ENCODE measurements at regions not wholly inside any gene's neighbourhood (a gene's known extent, or its start where the extent isn't known, plus 50 kb on each side); places are given as distances from the start of the nearest gene placed in this dataset.

DNA sequence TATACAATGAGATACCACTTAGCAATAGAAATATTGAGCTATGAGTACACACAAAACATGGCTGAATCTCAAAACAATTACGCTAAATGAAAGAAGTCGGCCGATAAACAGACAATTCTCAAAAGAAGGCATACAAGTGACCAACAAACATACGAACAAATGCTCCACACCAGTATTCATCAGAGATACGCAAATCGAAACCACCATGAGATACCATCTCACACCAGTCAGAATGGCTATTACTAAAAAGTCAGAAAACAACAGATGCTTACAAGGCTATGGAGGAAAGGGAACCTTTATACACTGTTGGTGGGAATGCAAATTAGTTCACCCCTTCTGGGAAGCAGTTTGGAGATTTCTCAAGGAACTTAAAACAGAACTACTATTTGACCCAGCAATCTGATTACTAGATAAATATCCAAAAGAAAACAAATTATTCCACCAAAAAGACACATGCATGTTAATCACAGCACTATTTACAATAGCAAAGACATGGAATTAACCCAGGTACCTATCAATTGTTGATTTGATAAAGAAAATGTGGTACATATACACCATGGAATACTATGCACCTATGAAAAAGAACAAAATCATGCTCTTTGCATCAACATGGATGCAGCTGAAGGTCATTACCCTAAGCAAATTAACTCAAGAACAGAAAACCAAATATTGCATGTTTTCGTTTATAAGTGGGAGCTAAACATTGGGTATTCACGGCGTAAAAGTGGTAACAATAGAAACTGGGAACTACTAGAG lies 90.9 kb upstream of the GRAMD1B start:
- TF ChIP-seq, protein P1, sequence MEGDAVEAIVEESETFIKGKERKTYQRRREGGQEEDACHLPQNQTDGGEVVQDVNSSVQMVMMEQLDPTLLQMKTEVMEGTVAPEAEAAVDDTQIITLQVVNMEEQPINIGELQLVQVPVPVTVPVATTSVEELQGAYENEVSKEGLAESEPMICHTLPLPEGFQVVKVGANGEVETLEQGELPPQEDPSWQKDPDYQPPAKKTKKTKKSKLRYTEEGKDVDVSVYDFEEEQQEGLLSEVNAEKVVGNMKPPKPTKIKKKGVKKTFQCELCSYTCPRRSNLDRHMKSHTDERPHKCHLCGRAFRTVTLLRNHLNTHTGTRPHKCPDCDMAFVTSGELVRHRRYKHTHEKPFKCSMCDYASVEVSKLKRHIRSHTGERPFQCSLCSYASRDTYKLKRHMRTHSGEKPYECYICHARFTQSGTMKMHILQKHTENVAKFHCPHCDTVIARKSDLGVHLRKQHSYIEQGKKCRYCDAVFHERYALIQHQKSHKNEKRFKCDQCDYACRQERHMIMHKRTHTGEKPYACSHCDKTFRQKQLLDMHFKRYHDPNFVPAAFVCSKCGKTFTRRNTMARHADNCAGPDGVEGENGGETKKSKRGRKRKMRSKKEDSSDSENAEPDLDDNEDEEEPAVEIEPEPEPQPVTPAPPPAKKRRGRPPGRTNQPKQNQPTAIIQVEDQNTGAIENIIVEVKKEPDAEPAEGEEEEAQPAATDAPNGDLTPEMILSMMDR (IDR thresholded peaks at IDR 0.05) = no peak

GRCh38 chr11:123338266-123338800 lies 91.7 kb upstream of the GRAMD1B start:
- TF ChIP-seq, protein P1 (IDR thresholded peaks at IDR 0.05) = no peak

DNA sequence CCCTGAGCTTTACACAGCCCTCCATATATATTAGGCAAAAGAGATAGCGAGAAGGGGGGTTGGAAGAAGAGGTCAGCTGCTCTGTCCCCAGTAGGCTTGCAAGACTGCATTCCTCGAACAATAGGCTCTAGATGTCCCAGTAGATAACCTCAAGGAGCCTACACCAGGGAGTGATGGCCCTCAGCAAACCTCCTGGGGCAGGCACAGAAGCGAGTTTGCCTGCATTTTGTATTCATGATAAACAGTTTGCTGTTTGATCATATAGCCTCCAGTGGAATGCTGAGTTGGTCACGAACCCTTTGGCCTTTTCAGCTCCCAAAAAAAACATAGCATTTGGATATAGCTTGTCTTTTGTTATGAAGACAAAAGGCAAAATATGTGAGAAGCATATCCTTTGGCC lies 95.1 kb upstream of the GRAMD1B start:
- TF ChIP-seq, protein P1 (IDR thresholded peaks at IDR 0.05) = no peak

- TF ChIP-seq, protein P1 (IDR thresholded peaks at IDR 0.05) = no peak
Observed at GRCh38 chr11:123330948-123331347, 99.1 kb upstream of the GRAMD1B start.

DNA sequence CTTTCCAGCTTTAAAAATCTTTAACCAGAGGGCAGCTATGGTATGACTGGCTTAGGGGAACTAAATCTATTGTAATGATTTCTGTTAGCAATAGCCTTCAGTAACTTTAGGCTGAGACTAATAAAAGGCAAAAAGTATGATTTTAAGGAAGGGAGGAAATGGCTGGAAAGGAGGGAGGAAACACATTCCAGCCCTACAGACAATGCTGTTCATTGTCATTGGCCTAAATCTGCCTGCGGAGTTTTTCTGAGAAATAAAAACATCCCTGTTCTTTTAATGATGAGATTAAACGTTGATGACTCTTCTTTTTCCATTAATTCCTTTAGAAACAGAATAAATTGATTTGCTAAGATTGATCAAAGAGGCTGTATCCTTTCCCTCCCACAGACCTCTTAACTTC lies 99.6 kb upstream of the GRAMD1B start:
- TF ChIP-seq, protein P1 (IDR thresholded peaks at IDR 0.05) = no peak

GRCh38 chr11:123330071-123330470 lies 100.0 kb upstream of the GRAMD1B start:
- TF ChIP-seq, protein P1 (IDR thresholded peaks at IDR 0.05) = no peak

- TF ChIP-seq, protein P1 (IDR thresholded peaks at IDR 0.05) = no peak
Observed at GRCh38 chr11:123328281-123328867, 101.7 kb upstream of the GRAMD1B start.
